Activated effector memory CD4-positive, alpha-beta T cell treated with anti-CD3 and anti-CD28 coated beads, Interleukin-2, amount 50 U/mL, for 16 hours (primary cell): ENCODE measurements at regions not wholly inside any gene's neighbourhood (a gene's known extent, or its start where the extent isn't known, plus 50 kb on each side); places are given as distances from the start of the nearest gene placed in this dataset.

ENCODE experiments used
- DNase-seq: peaks from one replicate; pipeline ENCODE4 v3.0.0-alpha.2; 2020

DNA sequence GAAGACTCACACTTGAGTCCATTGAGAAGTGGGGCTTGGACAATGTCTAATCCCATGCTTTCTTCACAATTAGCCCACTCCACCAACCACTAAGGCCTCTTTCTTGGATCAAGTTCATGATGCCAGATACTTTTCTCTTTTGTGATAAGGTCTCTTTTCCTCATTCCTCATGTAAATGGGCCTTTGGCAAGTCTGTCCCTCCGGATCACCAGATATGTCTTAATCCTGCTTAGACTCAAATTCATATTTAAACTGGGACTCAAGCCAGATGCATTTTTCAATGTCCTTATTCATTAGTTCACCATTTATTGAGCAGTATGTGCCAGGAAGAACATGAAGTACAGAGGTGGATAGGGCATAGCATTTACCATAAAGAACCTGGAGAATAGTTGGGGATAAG is 671.1 kb downstream of the TBL1XR1 start:
- DNase-seq = no peak

DNA sequence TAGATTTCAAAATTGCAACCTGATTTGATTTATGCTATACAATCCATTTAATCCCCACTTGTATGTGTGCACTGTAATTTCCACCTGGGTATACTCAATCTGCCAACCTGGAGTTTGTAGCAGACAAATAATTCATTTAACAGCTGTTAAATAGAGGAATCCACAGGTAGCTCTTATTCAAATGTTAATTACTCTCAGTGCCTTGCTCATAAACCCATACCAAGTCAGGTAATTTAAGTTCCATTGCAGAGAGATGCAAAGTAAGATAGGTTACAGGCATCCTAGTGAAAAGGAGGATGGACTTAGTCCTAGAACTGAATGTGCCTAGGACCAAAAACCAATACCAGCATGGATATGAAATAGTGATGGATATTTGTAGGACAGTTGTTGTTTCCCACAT is 674.2 kb downstream of the TBL1XR1 start:
- no peak for DNase-seq

- no peak for DNase-seq
Observed at GRCh38 chr3:176522436-176522835, 674.8 kb downstream of the TBL1XR1 start.

DNA sequence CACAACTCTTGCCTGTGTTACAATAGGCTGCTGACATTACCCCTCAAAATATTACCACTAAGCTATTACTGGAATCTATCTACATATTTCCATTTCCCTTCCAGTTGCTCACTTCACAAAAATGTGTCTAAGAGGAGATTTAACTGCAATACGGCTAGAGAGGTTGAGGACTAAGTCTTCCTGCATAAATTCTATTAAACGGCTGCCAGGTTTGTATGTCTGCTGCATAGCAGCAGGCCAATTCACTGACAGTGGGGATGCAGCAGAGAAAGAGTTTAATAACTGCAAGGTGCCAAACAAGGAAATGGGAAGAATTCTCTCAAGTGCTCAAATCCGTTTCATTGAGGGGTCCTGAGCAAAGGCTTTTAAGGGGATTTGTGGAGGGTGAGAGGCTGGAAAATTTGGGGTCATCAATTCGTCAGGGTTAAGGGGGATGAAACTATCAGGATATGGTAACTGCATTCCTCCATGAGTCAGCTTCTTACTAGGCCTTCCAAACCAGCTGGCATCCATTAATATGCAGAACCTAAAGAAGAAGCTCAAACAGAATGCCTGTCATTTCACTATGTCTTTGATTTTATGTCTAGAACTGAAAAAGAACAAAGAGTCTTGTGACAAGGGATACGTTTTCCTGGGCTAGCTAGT is 675.6 kb downstream of the TBL1XR1 start:
- DNase-seq = no peak

GRCh38 chr3:176514297-176514696 is 683.0 kb downstream of the TBL1XR1 start:
- DNase-seq = no peak

GRCh38 chr3:176513604-176514003 is 683.7 kb downstream of the TBL1XR1 start:
- no peak for DNase-seq

- no peak for DNase-seq
Observed at GRCh38 chr3:176512037-176512436, 685.2 kb downstream of the TBL1XR1 start.

DNA sequence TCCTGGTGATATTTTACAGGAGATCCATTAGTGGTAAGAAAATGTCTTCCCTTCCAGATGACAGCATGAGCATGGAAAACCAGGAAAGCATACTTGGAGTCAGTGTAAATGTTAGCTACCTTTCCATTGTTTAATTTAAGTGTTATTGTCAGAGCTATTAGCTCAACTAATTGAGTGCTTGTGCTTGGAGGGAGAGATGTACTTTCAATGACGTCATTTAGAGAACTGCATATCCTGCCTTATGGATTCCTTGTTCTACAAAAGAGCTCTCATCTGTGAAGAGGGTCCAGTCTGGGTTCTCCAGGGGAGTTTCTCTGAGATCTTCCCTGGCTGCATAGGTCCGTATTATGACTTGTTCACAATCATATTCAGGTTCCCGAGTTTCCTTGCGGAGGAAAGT is 687.2 kb downstream of the TBL1XR1 start:
- no peak for DNase-seq

DNA sequence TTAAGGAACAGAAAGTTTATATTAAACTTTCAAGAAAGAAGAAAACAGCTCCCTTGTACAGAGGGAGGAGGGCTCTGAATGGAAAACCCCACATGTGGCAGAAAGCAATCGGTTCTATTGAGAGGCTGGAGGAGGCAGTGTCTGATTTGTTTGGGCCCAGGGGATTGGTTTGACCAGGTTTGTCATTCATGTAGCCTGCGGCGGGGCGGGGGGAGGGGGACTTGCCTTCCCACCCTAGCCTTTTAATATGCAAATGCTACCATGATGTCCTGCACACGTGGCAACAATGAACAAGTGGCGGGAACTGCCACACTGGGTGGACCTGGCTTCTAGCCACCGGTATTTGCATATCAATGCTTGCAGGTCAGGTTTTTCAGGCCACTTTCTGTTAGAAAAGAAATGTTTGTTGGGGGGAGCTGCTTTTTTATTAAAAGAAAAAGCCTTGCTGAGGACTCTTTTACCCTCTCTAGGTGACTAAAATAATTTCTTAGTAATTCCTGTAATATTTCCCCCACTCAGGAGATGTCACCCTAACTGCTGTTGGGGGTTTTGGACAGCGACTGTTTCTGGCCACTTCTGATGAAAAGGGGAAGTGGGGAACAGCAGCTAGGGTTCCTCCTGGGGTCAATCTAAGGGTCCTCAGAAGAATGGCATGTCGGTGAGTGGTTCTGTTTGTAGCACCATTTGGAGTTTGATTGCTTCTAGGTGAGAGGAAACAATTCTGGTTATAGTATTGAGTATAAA is 691.2 kb downstream of the TBL1XR1 start:
- DNase-seq = no peak

DNA sequence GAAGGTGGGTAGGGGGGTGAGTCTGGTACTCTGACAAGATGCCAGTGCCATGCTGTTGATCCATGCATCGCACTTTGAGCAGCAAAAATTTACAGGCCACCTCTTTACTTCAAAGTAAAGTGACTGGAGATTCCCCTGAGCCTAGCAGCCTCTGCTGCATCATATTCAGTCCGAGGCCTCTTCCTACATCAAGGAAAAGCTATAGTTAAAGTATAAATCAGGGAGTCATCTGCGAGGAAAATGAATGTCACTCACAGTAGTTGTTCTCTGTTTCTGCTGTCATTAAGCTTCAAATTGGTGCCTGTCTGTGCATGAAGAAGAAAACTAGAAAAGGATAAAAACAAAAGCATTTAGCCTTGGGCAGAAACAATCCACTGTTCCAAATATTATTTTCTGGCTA is 706.2 kb downstream of the TBL1XR1 start:
- no peak for DNase-seq

GRCh38 chr3:176490357-176490756 is 706.9 kb downstream of the TBL1XR1 start:
- DNase-seq = no peak

DNA sequence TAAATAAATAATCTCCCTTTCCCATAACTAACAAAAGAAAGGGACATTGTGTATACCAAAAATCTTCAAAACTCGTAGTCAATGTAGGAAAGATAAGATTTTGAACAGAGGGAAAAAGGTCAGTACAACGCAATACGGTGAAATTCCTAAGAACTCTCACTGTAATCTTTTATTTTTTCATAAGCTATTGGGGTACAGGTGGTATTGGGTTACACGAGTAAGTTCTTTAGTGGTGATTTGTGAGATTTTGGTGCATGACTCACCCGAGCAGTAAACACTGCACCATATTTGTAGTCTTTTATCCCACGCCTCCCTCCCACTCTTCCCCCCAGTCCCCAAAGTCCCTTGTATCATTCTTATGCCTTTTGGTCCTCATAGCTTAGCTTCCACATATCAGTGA is 718.0 kb downstream of the TBL1XR1 start:
- no peak for DNase-seq

DNA sequence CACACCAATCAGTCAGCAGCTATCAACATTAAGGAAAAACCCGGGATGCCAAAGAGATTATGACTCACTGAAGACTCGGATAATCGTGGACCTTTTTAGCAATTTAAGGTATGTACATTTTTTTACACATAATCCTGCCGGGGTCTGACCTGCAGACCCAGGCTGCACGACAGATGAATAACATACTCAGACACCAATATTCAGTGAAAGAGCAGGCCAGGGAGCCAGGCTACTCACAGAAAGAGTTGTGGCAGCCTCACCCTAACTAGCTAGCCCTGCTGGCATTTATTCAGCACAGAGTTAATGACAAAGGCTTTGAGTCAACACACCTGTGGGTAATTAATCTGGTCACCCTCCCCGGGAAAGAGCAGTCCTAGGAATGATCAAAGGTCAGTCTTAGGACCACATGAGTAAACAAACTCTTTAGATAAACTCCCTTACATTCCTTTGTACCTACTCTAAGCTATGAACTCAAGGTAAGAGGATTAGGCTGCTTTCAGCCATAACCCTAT is 727.5 kb downstream of the TBL1XR1 start:
- no peak for DNase-seq

DNA sequence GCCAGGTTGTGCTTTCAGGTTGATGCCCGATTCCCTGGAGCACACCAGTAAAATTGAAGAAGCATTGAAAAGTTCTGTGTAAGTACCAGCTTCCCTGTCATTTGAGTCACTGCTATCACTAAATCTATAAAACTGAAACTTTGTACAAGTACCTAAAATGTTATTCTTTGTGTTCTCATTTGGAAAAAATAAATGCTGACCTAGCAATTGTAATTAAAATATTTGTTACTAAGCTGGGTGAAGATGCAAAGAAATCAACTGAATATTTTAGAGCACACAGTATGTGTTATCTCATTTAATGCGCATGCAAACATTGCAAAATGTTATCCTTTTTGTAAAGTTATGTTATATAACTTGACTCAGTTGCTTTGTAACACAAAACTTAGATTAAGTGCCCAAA is 733.7 kb downstream of the TBL1XR1 start:
- DNase-seq = no peak

- no peak for DNase-seq
Observed at GRCh38 chr3:176447369-176447768, 749.9 kb downstream of the TBL1XR1 start.

- no peak for DNase-seq
Observed at GRCh38 chr3:176442326-176442725, 755.0 kb downstream of the TBL1XR1 start.

GRCh38 chr3:176439729-176440128 is 757.6 kb downstream of the TBL1XR1 start:
- no peak for DNase-seq

GRCh38 chr3:176431991-176432390 is 765.3 kb downstream of the TBL1XR1 start:
- no peak for DNase-seq

DNA sequence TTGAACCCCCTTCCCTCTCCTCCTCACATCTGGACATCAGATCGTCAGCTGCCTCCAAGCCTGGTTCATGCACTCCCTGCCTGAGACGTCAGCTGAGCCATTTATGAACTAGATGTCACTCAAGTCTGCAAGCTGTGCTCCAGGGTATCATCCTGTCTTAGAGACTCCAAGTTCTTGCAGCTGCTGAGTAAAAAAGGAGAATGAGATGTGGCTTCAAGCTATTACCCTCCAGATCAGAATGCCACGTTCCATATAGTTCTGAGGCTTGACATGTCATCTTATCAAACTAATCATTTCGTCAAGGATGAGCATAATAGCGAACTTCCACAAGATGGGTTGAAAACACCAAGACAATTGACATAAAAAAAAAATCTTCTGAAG is 766.3 kb downstream of the TBL1XR1 start:
- DNase-seq = no peak

GRCh38 chr3:176430244-176431037 is 766.8 kb downstream of the TBL1XR1 start:
- no peak for DNase-seq

DNA sequence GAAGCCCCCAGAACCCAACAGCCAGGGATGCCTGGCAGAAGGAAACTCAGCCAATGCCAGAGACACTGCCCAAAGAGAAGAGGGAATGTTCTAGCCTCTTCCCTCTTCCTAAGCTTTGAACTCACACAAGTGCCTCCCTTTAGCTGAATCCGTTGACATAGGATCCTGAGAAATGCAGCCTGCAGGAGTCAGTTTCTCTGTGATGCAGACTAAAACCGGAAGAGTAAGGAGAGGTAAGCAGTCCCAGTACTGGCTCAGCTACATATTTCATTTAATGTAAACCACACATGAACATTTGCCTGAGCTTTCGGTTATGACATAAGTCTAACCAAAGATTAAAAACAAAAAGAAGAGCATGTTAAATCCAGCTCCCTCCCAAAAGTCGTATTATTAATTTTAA is 768.7 kb downstream of the TBL1XR1 start:
- no peak for DNase-seq

GRCh38 chr3:176426371-176426770 is 770.9 kb downstream of the TBL1XR1 start:
- DNase-seq = no peak

GRCh38 chr3:176416870-176417269 is 780.4 kb downstream of the TBL1XR1 start:
- no peak for DNase-seq
